HepG2 (cell line): ENCODE measurements at regions not wholly inside any gene's neighbourhood (a gene's known extent, or its start where the extent isn't known, plus 50 kb on each side); places are given as distances from the start of the nearest gene placed in this dataset.

Source experiments
- ATAC-seq: fragments of 200-7000 bp; cut with Tn5 transposase; 3 replicates; pipeline ENCODE4 v1.9.1; 2020; ENCODE audit warnings: mild to moderate bottlenecking, moderate library complexity
- BruUV-seq: library from RNA; stranded (reverse); fragments of 400-500 nt; replicated peaks from 2 replicates; lab custom pipeline; 2021; lab: Mats Ljungman, UMichigan
- CTCF ChIA-PET: fragments of 300-600 bp; formaldehyde crosslinking; extraction: SDS; loops from one replicate; lab custom pipeline; 2021; ENCODE audit warnings: low total read pairs, inconsistent platforms, low intra/inter-chr PET ratio; lab: Yijun Ruan, JAX
- POLR2A ChIA-PET: fragments of 350-600 bp; sonication (Branson Sonifier 250); formaldehyde crosslinking; loops from one replicate; lab custom pipeline; 2020; ENCODE audit warnings: antibody characterized with exemption, inconsistent platforms; lab: Yijun Ruan, JAX
- DNase-seq: peaks from one replicate; pipeline ENCODE4 v3.0.0-alpha.2; 2015; ENCODE audit warnings: low spot score
- FAIRE-seq: peaks from 3 replicates; lab custom pipeline; 2011; peaks lifted over from hg19 to GRCh38; lab: Jason Lieb, UNC
- H2AFZ ChIP-seq: one replicate; pipeline ENCODE4 v1.6.1; 2011; ENCODE audit warnings: low read length, inconsistent platforms
- H3K27ac ChIP-seq: fragments of 300-600 bp; 3 replicates; pipeline ENCODE4 v1.8.0; 2011; ENCODE audit warnings: mixed run types, mild to moderate bottlenecking, mixed read lengths, low read length, inconsistent platforms; ENCODE audit not compliant: insufficient read depth; ENCODE audit errors: extremely low read length
- H3K27me3 ChIP-seq, 2 experiments: fragments of 200-600 bp in 1 of 2; 2 replicates in 1 of 2; 3 replicates in 1 of 2; pipeline versions ENCODE4 v1.6.0 to v1.8.0; 2011; ENCODE audit warnings: low read length in 2 of 2, mild to moderate bottlenecking in 2 of 2, moderate library complexity in 2 of 2, inconsistent platforms in 1 of 2; ENCODE audit not compliant: insufficient read depth in 2 of 2, control insufficient read depth in 1 of 2
- H3K36me3 ChIP-seq, 2 experiments: fragments of 200-600 bp in 1 of 2; replicated peaks in 1 of 2; 2 replicates in 1 of 2; 3 replicates in 1 of 2; pipeline versions ENCODE4 v1.5.1 to v1.8.0; 2011; ENCODE audit warnings: low read length in 2 of 2, inconsistent platforms in 1 of 2; ENCODE audit not compliant: insufficient read depth in 2 of 2, control insufficient read depth in 1 of 2
- H3K4me1 ChIP-seq: 2 replicates; pipeline ENCODE4 v1.5.1; 2012; ENCODE audit warnings: low read length, inconsistent platforms; ENCODE audit not compliant: insufficient read depth
- H3K4me2 ChIP-seq: 2 replicates; pipeline ENCODE4 v1.6.0; 2011; ENCODE audit warnings: low read depth, low read length, inconsistent platforms
- H3K4me3 ChIP-seq, 3 experiments: fragments of 200-600 bp in 1 of 3; sonication (generic), shearing (Covaris generic) in 1 of 3; replicated peaks in 1 of 3; 2 replicates each; pipeline ENCODE4 v1.5.1; 2011 to 2016; ENCODE audit warnings: low read length in 3 of 3, inconsistent platforms in 2 of 3, low read depth in 2 of 3, mild to moderate bottlenecking in 2 of 3, control low read depth in 1 of 3, mixed read lengths in 1 of 3; ENCODE audit not compliant: insufficient read depth in 1 of 3
- H3K79me2 ChIP-seq: one replicate; pipeline ENCODE4 v1.6.1; 2011; ENCODE audit warnings: low read length, inconsistent platforms; ENCODE audit not compliant: insufficient read depth
- H3K9ac ChIP-seq: 2 replicates; pipeline ENCODE4 v1.6.0; 2011; ENCODE audit warnings: mild to moderate bottlenecking, low read depth, low read length, inconsistent platforms; ENCODE audit not compliant: insufficient read depth
- H3K9me3 ChIP-seq: 2 replicates; pipeline ENCODE4 v1.5.1; 2012; ENCODE audit warnings: mild to moderate bottlenecking, low read length
- H4K20me1 ChIP-seq: 2 replicates; pipeline ENCODE4 v1.6.0; 2011; ENCODE audit warnings: inconsistent platforms, mild to moderate bottlenecking, low read length, moderate library complexity; ENCODE audit not compliant: insufficient read depth
- CHD2 ChIP-seq: IDR thresholded peaks from 2 replicates; pipeline ENCODE4 v1.6.1; 2011; ENCODE audit warnings: low read depth, low read length, improper control_type of control experiment
- ELF3 ChIP-seq: IDR thresholded peaks from 2 replicates; pipeline ENCODE4 v1.6.1; 2016; ENCODE audit warnings: missing genetic modification reagents, missing compliant biosample characterization
- HNRNPK ChIP-seq: fragments of 200-400 bp; formaldehyde crosslinking; IDR thresholded peaks from 2 replicates; pipeline ENCODE4 v1.6.1; 2018; ENCODE audit warnings: low read length, low read depth, moderate library complexity, mild to moderate bottlenecking; ENCODE audit not compliant: poor library complexity, severe bottlenecking
- KDM4B ChIP-seq: sonication (generic); formaldehyde crosslinking; IDR thresholded peaks from 2 replicates; pipeline ENCODE4 v1.4.0; 2020; ENCODE audit warnings: missing genetic modification reagents
- KLF11 ChIP-seq: IDR thresholded peaks from 2 replicates; pipeline ENCODE4 v1.6.1; 2016; ENCODE audit warnings: missing compliant biosample characterization
- KLF12 ChIP-seq: sonication (generic); formaldehyde crosslinking; IDR thresholded peaks from 2 replicates; pipeline ENCODE4 v1.4.0; 2020; ENCODE audit warnings: missing genetic modification reagents, borderline replicate concordance
- MIXL1 ChIP-seq: IDR thresholded peaks from 2 replicates; pipeline ENCODE4 v1.6.1; 2016
- MLLT10 ChIP-seq: sonication (generic); formaldehyde crosslinking; IDR thresholded peaks from 2 replicates; pipeline ENCODE4 v1.4.0; 2020; ENCODE audit warnings: missing genetic modification reagents
- NCOA5 ChIP-seq: sonication (generic); formaldehyde crosslinking; IDR thresholded peaks from 2 replicates; pipeline ENCODE4 v1.4.0; 2020; ENCODE audit warnings: missing genetic modification reagents
- NKX3-1 ChIP-seq: sonication (generic); formaldehyde crosslinking; IDR thresholded peaks from 2 replicates; pipeline ENCODE4 v1.5.0; 2020; ENCODE audit warnings: missing genetic modification reagents
- RBM22 ChIP-seq: fragments of 200-400 bp; formaldehyde crosslinking; optimal IDR thresholded peaks from 2 replicates; pipeline ENCODE3; 2017; ENCODE audit warnings: mild to moderate bottlenecking, low read length, moderate library complexity
- SALL2 ChIP-seq: sonication (generic); formaldehyde crosslinking; IDR thresholded peaks from 2 replicates; pipeline ENCODE4 v1.8.1; 2023; ENCODE audit warnings: mild to moderate bottlenecking, missing genetic modification reagents, inconsistent platforms
- SUZ12 ChIP-seq: fragments of 150-350 bp; IDR thresholded peaks from 2 replicates; pipeline ENCODE4 v1.6.1; 2014; ENCODE audit warnings: low read depth, low read length
- TFDP2 ChIP-seq: sonication (generic); formaldehyde crosslinking; IDR thresholded peaks from 2 replicates; pipeline ENCODE4 v1.4.0; 2020; ENCODE audit warnings: missing genetic modification reagents
- TRIM22 ChIP-seq: fragments of 450-650 bp; IDR thresholded peaks from 2 replicates; pipeline ENCODE4 v1.6.1; 2017
- ZBTB25 ChIP-seq: IDR thresholded peaks from 2 replicates; pipeline ENCODE4 v1.6.1; 2018; ENCODE audit warnings: missing genetic modification reagents
- ZBTB38 ChIP-seq: sonication (generic); formaldehyde crosslinking; IDR thresholded peaks from 2 replicates; pipeline ENCODE4 v1.5.1; 2020; ENCODE audit warnings: mild to moderate bottlenecking, missing genetic modification reagents
- ZNF12 ChIP-seq: sonication (generic); formaldehyde crosslinking; IDR thresholded peaks from 2 replicates; pipeline ENCODE4 v1.5.0; 2020; ENCODE audit warnings: missing genetic modification reagents
- ZNF18 ChIP-seq: sonication (generic); formaldehyde crosslinking; IDR thresholded peaks from 2 replicates; pipeline ENCODE4 v1.8.0; 2022; ENCODE audit warnings: mild to moderate bottlenecking, missing genetic modification reagents; ENCODE audit not compliant: insufficient replicate concordance
- ZNF333 ChIP-seq: sonication (generic); formaldehyde crosslinking; IDR thresholded peaks from 2 replicates; pipeline ENCODE4 v1.4.0; 2020; ENCODE audit warnings: mild to moderate bottlenecking, missing genetic modification reagents, borderline replicate concordance
- ZSCAN5A ChIP-seq: sonication (generic); formaldehyde crosslinking; IDR thresholded peaks from 2 replicates; pipeline ENCODE4 v1.8.0; 2022; ENCODE audit warnings: mild to moderate bottlenecking, missing genetic modification reagents, borderline replicate concordance
- WGBS: methylation state at CpG from one replicate; pipeline ENCODE4 v1.1.6; 2017; ENCODE audit warnings: low lambda C conversion rate; 5-methylcytosine and 5-hydroxymethylcytosine counted together
- in situ Hi-C: cut with HindIII; loops from 2 replicates; pipeline ENCODE4 v1.10.0; 2017; ENCODE audit warnings: low pct_unique_long_range_greater_than_20kb; ENCODE audit not compliant: extremely low pct_ligation_motif_present
- intact Hi-C: fragments of 100-400 bp; cut with micrococcal nuclease; formaldehyde crosslinking; loops from one replicate; pipeline ENCODE4 v1.10.0; 2022; ENCODE audit not compliant: unreplicated experiment

GRCh38 chr20:60306105-60306504, 347.9 kb downstream of the CDH26 start (continued):
- TF ChIP-seq TFDP2 (CRISPR knock-in tag) (no peak), ZNF333 (no peak), NCOA5 (no peak), ZNF12 (CRISPR knock-in tag) (no peak), ZBTB38 (CRISPR knock-in tag) (no peak), ELF3 (CRISPR knock-in tag) (no peak), ZBTB25 (no peak)

- intact Hi-C loops (no loop called here), in situ Hi-C loops (no loop called here)
- no peak overlapping the region for H2AFZ ChIP-seq
- no peak overlapping the region for H3K9ac ChIP-seq
- no peaks in the 10 kb centered on the region for H3K4me1 ChIP-seq
- ATAC-seq (no peak), FAIRE-seq (no peak), DNase-seq (no peak)
- peaks cover 21% of the 10 kb centered on the region for H3K9me3 ChIP-seq
- no peaks in the 10 kb centered on the region for H4K20me1 ChIP-seq
- no peak overlapping the region for H3K27ac ChIP-seq
- H3K36me3 ChIP-seq: no peaks in the 10 kb centered on the region
- H3K27me3 ChIP-seq: no peaks in the 10 kb centered on the region
- BruUV-seq: no TSS peak
- H3K79me2 ChIP-seq: no peaks in the 10 kb centered on the region
- ChIA-PET POLR2A (no interaction called here), CTCF (no interaction called here)
- no peak overlapping the region for H3K4me2 ChIP-seq
- WGBS: 11% methylated on average over 7 of the region's 7 CpGs
- H3K4me3 ChIP-seq: no peak overlapping the region
- TF ChIP-seq HNRNPK: no peak
- no peak for TF ChIP-seq ZNF18 (CRISPR knock-in tag)
- TF ChIP-seq TRIM22: no peak
- TF ChIP-seq MIXL1 (CRISPR knock-in tag): no peak
- no peak for TF ChIP-seq KLF12
- TF ChIP-seq SUZ12: no peak
- no peak for TF ChIP-seq KDM4B (CRISPR knock-in tag)
- no peak for TF ChIP-seq MLLT10
- no peak for TF ChIP-seq NKX3-1 (CRISPR knock-in tag)
- TF ChIP-seq SALL2 (CRISPR knock-in tag): no peak
- TF ChIP-seq KLF11 (CRISPR knock-in tag): no peak
- TF ChIP-seq CHD2: no peak
- TF ChIP-seq RBM22: no peak
- no peak for TF ChIP-seq ZSCAN5A
Observed at GRCh38 chr20:60306551-60306950, 348.3 kb downstream of the CDH26 start.
